LNCaP clone FGC (cell line): ENCODE measurements at regions not wholly inside any gene's neighbourhood (a gene's known extent, or its start where the extent isn't known, plus 50 kb on each side); places are given as distances from the start of the nearest gene placed in this dataset.
A peak's percentile ranks its signal among the peaks of the same experiment; 100 is the strongest.
"Not testable (repeated sequence)": the region's sequence is repeated elsewhere in the genome, so short reads cannot be mapped to it uniquely, and the experiment has no call there.

Source experiments
- DNase-seq: peaks from one replicate; pipeline ENCODE4 v3.0.0-alpha.2; 2011; ENCODE audit warnings: low read depth
- H3K4me3 ChIP-seq: 2 replicates; pipeline ENCODE4 v1.5.1; 2011; ENCODE audit warnings: mild to moderate bottlenecking, low read depth, low read length, control low read depth
- CTCF ChIP-seq: IDR thresholded peaks from 2 replicates; pipeline ENCODE4 v1.5.1; 2012; ENCODE audit warnings: mild to moderate bottlenecking; ENCODE audit not compliant: control insufficient read depth, insufficient read depth; ENCODE audit errors: extremely low read depth

GRCh38 chr3:72031581-72031980 lies 246.6 kb upstream of the PROK2 start:
- no peak overlapping the region for H3K4me3 ChIP-seq
- no peak for DNase-seq
- no peak for TF ChIP-seq CTCF

- DNase-seq, H3K4me3 ChIP-seq: not testable (repeated sequence)
Measured at GRCh38 chr3:72030296-72030695, 245.3 kb upstream of the PROK2 start.

- not testable (repeated sequence) for H3K4me3 ChIP-seq, DNase-seq
Measured at GRCh38 chr3:72028726-72029125, 243.8 kb upstream of the PROK2 start.

- H3K4me3 ChIP-seq, DNase-seq: not testable (repeated sequence)
Measured at GRCh38 chr3:72028307-72028706, 243.4 kb upstream of the PROK2 start.

GRCh38 chr3:72027728-72028127 lies 242.8 kb upstream of the PROK2 start:
- peak; percentile 8 for DNase-seq
- H3K4me3 ChIP-seq: not testable (repeated sequence)

- DNase-seq: no peak
- TF ChIP-seq CTCF: no peak
- H3K4me3 ChIP-seq: no peak overlapping the region
Measured at GRCh38 chr3:72022027-72022426, 237.1 kb upstream of the PROK2 start.

- no peak overlapping the region for H3K4me3 ChIP-seq
- no peak for TF ChIP-seq CTCF
- DNase-seq: no peak
Measured at GRCh38 chr3:72021531-72021930, 236.6 kb upstream of the PROK2 start.

- no peak for DNase-seq
- H3K4me3 ChIP-seq: no peak overlapping the region
- TF ChIP-seq CTCF: no peak
Measured at GRCh38 chr3:72018343-72018984, 233.5 kb upstream of the PROK2 start.

- no peak for TF ChIP-seq CTCF
- no peak for DNase-seq
- no peak overlapping the region for H3K4me3 ChIP-seq
Measured at GRCh38 chr3:72017935-72018334, 233.0 kb upstream of the PROK2 start.
